ENCODE measurements at regions not wholly inside any gene's neighbourhood (a gene's known extent, or its start where the extent isn't known, plus 50 kb on each side); places are given as distances from the start of the nearest gene placed in this dataset.

GRCh38 chr13:37484056-37484455 lies 114.5 kb downstream of the POSTN start:
- H3K4me3 ChIP-seq (ENCODE audit: low read depth, low read length) = no peak overlapping the region
- ChIA-PET CTCF (no interaction called here), POLR2A (no interaction called here)

More at GRCh38 chr13:37484056-37484455, 114.5 kb downstream of the POSTN start:
- Histone ChIP-seq H3K9me3 (ENCODE audit: control insufficient read depth, insufficient read depth, low read depth, low read length) (no peaks in the 10 kb centered on the region), H3K4me1 (ENCODE audit: control insufficient read depth, insufficient read depth, low read length) (no peaks in the 10 kb centered on the region; the same call in 1 of the 2 replicates), H3K27ac (ENCODE audit: extremely low read depth, low read depth, low read length) (no peak overlapping the region), H3K36me3 (ENCODE audit: control insufficient read depth in 2 of 2, insufficient read depth in 1 of 2, low read length in 2 of 2) (no peaks in the 10 kb centered on the region)
- TF ChIP-seq OVOL3 (tag by site-specific recombination; IDR thresholded peaks at IDR 0.05) (no peak), AEBP2 (tag by site-specific recombination; IDR thresholded peaks at IDR 0.05; ENCODE audit: borderline replicate concordance) (no peak), ZNF747 (tag by site-specific recombination; IDR thresholded peaks at IDR 0.05) (no peak), HIC1 (tag by site-specific recombination; IDR thresholded peaks at IDR 0.05) (no peak), PATZ1 (tag by site-specific recombination; IDR thresholded peaks at IDR 0.05) (no peak), ZSCAN5A (tag by site-specific recombination; IDR thresholded peaks at IDR 0.05) (no peak), BCL11A (tag by site-specific recombination; IDR thresholded peaks at IDR 0.05; ENCODE audit: low read depth) (no peak), GFI1B (tag by site-specific recombination; IDR thresholded peaks at IDR 0.05) (no peak), ZNF558 (tag by site-specific recombination; IDR thresholded peaks at IDR 0.05) (no peak), ZNF626 (tag by site-specific recombination; IDR thresholded peaks at IDR 0.05) (no peak), PRDM10 (tag by site-specific recombination; IDR thresholded peaks at IDR 0.05) (no peak)

Measured in HEK293 (cell line).